WERI-Rb-1 (cell line): ENCODE measurements at regions not wholly inside any gene's neighbourhood (a gene's known extent, or its start where the extent isn't known, plus 50 kb on each side); places are given as distances from the start of the nearest gene placed in this dataset.

ENCODE experiments used
- DNase-seq: peaks from one replicate; pipeline ENCODE4 v3.0.0-alpha.2; 2020
- H3K27ac ChIP-seq: fragments of 250-450 bp; sonication (Bioruptor Pico); 2 replicates; pipeline ENCODE4 v1.5.1; 2020; ENCODE audit warnings: mild to moderate bottlenecking, moderate library complexity
- H3K27me3 ChIP-seq: fragments of 250-450 bp; sonication (Bioruptor Pico); 2 replicates; pipeline ENCODE4 v1.5.1; 2021; ENCODE audit warnings: mild to moderate bottlenecking, low read depth, moderate library complexity; ENCODE audit not compliant: insufficient read depth, severe bottlenecking
- H3K36me3 ChIP-seq: fragments of 250-450 bp; sonication (Bioruptor Pico); 2 replicates; pipeline ENCODE4 v1.5.1; 2020; ENCODE audit warnings: mild to moderate bottlenecking, moderate library complexity
- H3K4me3 ChIP-seq: 2 replicates; pipeline ENCODE4 v1.5.1; 2011; ENCODE audit warnings: low read depth, mild to moderate bottlenecking, control low read depth, low read length
- H3K9me3 ChIP-seq: fragments of 250-450 bp; sonication (Bioruptor Pico); 2 replicates; pipeline ENCODE4 v1.5.1; 2021; ENCODE audit warnings: mild to moderate bottlenecking, moderate library complexity; ENCODE audit not compliant: severe bottlenecking
- CTCF ChIP-seq: IDR thresholded peaks from 2 replicates; pipeline ENCODE4 v1.5.1; 2011; ENCODE audit warnings: low read depth, mild to moderate bottlenecking, control low read depth, inconsistent platforms, low read length

- Histone ChIP-seq H3K4me3 (no peak overlapping the region), H3K27ac (no peak overlapping the region), H3K36me3 (no peaks in the 10 kb centered on the region), H3K27me3 (no peaks in the 10 kb centered on the region), H3K9me3 (no peaks in the 10 kb centered on the region)
- TF ChIP-seq CTCF, result no peak
- no peak for DNase-seq
Measured at GRCh38 chr11:22479971-22480720, 142.0 kb downstream of the SLC17A6 start.

GRCh38 chr11:22479208-22479607, 141.0 kb downstream of the SLC17A6 start:
- no peak for DNase-seq
- Histone ChIP-seq H3K27me3 (no peaks in the 10 kb centered on the region), H3K4me3 (no peak overlapping the region), H3K36me3 (no peaks in the 10 kb centered on the region), H3K27ac (no peak overlapping the region), H3K9me3 (no peaks in the 10 kb centered on the region)
- no peak for TF ChIP-seq CTCF

- Histone ChIP-seq H3K27ac (no peak overlapping the region), H3K4me3 (no peak overlapping the region), H3K27me3 (no peaks in the 10 kb centered on the region), H3K9me3 (no peaks in the 10 kb centered on the region), H3K36me3 (no peaks in the 10 kb centered on the region)
- DNase-seq, result no peak
- TF ChIP-seq CTCF, result no peak
Measured at GRCh38 chr11:22478169-22478568, 140.0 kb downstream of the SLC17A6 start.

GRCh38 chr11:22477312-22477711, 139.1 kb downstream of the SLC17A6 start:
- Histone ChIP-seq H3K27me3 (no peaks in the 10 kb centered on the region), H3K36me3 (no peaks in the 10 kb centered on the region), H3K27ac (no peak overlapping the region), H3K9me3 (no peaks in the 10 kb centered on the region), H3K4me3 (no peak overlapping the region)
- no peak for DNase-seq
- TF ChIP-seq CTCF, result no peak

- H3K36me3 ChIP-seq, result no peaks in the 10 kb centered on the region
- no peak for TF ChIP-seq CTCF
- no peak for DNase-seq
Measured at GRCh38 chr11:22476589-22476988, 138.4 kb downstream of the SLC17A6 start.

GRCh38 chr11:22474616-22475015, 136.4 kb downstream of the SLC17A6 start:
- H3K27ac ChIP-seq, result no peak overlapping the region
- no peak for DNase-seq
- TF ChIP-seq CTCF, result no peak
- no peak overlapping the region for H3K4me3 ChIP-seq
- no peaks in the 10 kb centered on the region for H3K36me3 ChIP-seq
- H3K9me3 ChIP-seq, result no peaks in the 10 kb centered on the region
- no peaks in the 10 kb centered on the region for H3K27me3 ChIP-seq

More at GRCh38 chr11:22476589-22476988, 138.4 kb downstream of the SLC17A6 start:
- H3K4me3 ChIP-seq, result no peak overlapping the region
- no peaks in the 10 kb centered on the region for H3K27me3 ChIP-seq
- H3K27ac ChIP-seq, result no peak overlapping the region
- no peaks in the 10 kb centered on the region for H3K9me3 ChIP-seq
